KMS-11 (cell line): ENCODE measurements at regions not wholly inside any gene's neighbourhood (a gene's known extent, or its start where the extent isn't known, plus 50 kb on each side); places are given as distances from the start of the nearest gene placed in this dataset.

Experiments used
- H2AFZ ChIP-seq: fragments of 200-600 bp; sonication (generic); 2 replicates; pipeline ENCODE4 v1.6.1; 2016; ENCODE audit warnings: antibody characterized with exemption, mixed run types, low read depth
- H3K27ac ChIP-seq: fragments of 200-600 bp; sonication (generic); 2 replicates; pipeline ENCODE4 v1.6.1; 2016; ENCODE audit warnings: mild to moderate bottlenecking, mixed run types
- H3K27me3 ChIP-seq: fragments of 200-600 bp; sonication (generic); 2 replicates; pipeline ENCODE4 v1.6.1; 2017; ENCODE audit warnings: mild to moderate bottlenecking, low read depth, mixed run types, moderate library complexity; ENCODE audit not compliant: insufficient read depth
- H3K36me3 ChIP-seq: fragments of 200-600 bp; sonication (generic); 2 replicates; pipeline ENCODE4 v1.6.1; 2017; ENCODE audit warnings: mild to moderate bottlenecking, mixed run types; ENCODE audit not compliant: insufficient read depth
- H3K4me1 ChIP-seq: fragments of 200-600 bp; sonication (generic); 2 replicates; pipeline ENCODE4 v1.6.1; 2016; ENCODE audit warnings: mild to moderate bottlenecking, low read depth, mixed run types; ENCODE audit not compliant: poor library complexity, severe bottlenecking
- H3K4me2 ChIP-seq: fragments of 200-600 bp; sonication (generic); 2 replicates; pipeline ENCODE4 v1.7.0; 2016; ENCODE audit warnings: mild to moderate bottlenecking, mixed run types
- H3K4me3 ChIP-seq: fragments of 200-600 bp; sonication (generic); IDR thresholded peaks from 2 replicates; pipeline ENCODE4 v1.6.1; 2017; ENCODE audit warnings: low read depth, low read length, mixed read lengths; ENCODE audit not compliant: insufficient read depth
- H3K79me2 ChIP-seq: fragments of 200-600 bp; sonication (generic); 2 replicates; pipeline ENCODE4 v1.6.1; 2016; ENCODE audit warnings: low read depth, mixed run types; ENCODE audit not compliant: insufficient read depth
- H3K9ac ChIP-seq: fragments of 200-600 bp; sonication (generic); 2 replicates; pipeline ENCODE4 v1.6.1; 2016; ENCODE audit warnings: mild to moderate bottlenecking, mixed run types
- H4K20me1 ChIP-seq: fragments of 200-600 bp; sonication (generic); 2 replicates; pipeline ENCODE4 v1.6.1; 2016; ENCODE audit warnings: mild to moderate bottlenecking, mixed run types; ENCODE audit not compliant: insufficient read depth
- CTCF ChIP-seq: fragments of 200-600 bp; sonication (generic); conservative IDR thresholded peaks from 2 replicates; pipeline ENCODE4 v1.6.1; 2017; ENCODE audit warnings: low read depth, mild to moderate bottlenecking, antibody characterized with exemption, low read length, moderate library complexity, mixed read lengths

DNA sequence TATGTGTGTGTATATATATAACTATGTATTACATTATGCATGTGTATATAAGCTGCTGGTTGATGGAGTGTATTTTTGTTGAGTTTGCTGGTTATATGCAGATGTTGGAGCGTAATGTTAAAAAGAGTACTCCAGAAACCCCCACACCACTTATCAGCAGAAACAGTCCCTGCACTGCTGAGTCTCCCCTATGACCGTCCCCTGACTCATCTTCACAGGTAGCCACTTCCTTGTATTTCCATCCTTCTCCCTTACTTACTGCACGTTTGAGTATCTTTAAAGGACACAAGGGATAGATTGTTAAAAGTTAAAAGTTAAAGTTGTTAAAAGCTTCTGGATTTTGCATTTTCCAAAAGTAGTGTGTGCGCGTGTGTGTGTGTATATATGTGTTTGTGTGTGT, 853.9 kb upstream of the EEF2KMT start:
- H3K4me1 ChIP-seq = no peaks in the 10 kb centered on the region
- H3K27ac ChIP-seq = no peak overlapping the region
- no peak overlapping the region for H3K4me2 ChIP-seq
- TF ChIP-seq CTCF = no peak
- no peaks in the 10 kb centered on the region for H4K20me1 ChIP-seq
- no peak overlapping the region for H3K9ac ChIP-seq
- no peak overlapping the region for H2AFZ ChIP-seq
- H3K36me3 ChIP-seq = no peaks in the 10 kb centered on the region
- no peaks in the 10 kb centered on the region for H3K79me2 ChIP-seq
- H3K4me3 ChIP-seq = no peak overlapping the region
- no peaks in the 10 kb centered on the region for H3K27me3 ChIP-seq

GRCh38 chr16:5944971-5945370, 847.4 kb upstream of the EEF2KMT start:
- no peaks in the 10 kb centered on the region for H4K20me1 ChIP-seq
- H3K4me1 ChIP-seq = no peaks in the 10 kb centered on the region
- H3K4me2 ChIP-seq = no peak overlapping the region
- no peak overlapping the region for H3K9ac ChIP-seq
- no peak overlapping the region for H2AFZ ChIP-seq
- H3K79me2 ChIP-seq = no peaks in the 10 kb centered on the region
- H3K4me3 ChIP-seq = no peak overlapping the region
- H3K36me3 ChIP-seq = no peaks in the 10 kb centered on the region
- H3K27ac ChIP-seq = no peak overlapping the region
- H3K27me3 ChIP-seq = no peaks in the 10 kb centered on the region
- no peak for TF ChIP-seq CTCF

DNA sequence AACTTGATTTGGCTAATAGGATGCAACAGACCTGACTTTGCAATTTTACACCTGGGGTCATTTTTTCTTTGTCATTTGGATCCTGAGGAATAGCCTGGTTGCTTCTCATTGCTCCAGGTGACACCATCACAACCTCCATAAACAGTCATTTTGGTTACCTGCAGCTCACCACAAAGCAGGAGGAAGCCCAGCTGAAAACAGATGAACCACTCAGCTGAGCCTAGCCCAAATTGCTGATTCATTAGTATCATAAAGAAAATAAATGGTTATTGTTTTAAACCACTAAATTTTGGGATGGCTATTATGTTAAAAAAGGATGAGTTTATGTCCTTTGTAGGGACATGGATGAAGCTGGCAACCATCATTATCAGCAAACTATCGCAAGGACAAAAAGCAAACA, 841.0 kb upstream of the EEF2KMT start:
- no peak overlapping the region for H3K4me2 ChIP-seq
- no peak overlapping the region for H3K27ac ChIP-seq
- no peak overlapping the region for H3K4me3 ChIP-seq
- H3K36me3 ChIP-seq = no peaks in the 10 kb centered on the region
- H2AFZ ChIP-seq = no peak overlapping the region
- no peaks in the 10 kb centered on the region for H3K27me3 ChIP-seq
- H3K4me1 ChIP-seq = no peaks in the 10 kb centered on the region
- no peaks in the 10 kb centered on the region for H4K20me1 ChIP-seq
- TF ChIP-seq CTCF = no peak
- no peaks in the 10 kb centered on the region for H3K79me2 ChIP-seq
- no peak overlapping the region for H3K9ac ChIP-seq

DNA sequence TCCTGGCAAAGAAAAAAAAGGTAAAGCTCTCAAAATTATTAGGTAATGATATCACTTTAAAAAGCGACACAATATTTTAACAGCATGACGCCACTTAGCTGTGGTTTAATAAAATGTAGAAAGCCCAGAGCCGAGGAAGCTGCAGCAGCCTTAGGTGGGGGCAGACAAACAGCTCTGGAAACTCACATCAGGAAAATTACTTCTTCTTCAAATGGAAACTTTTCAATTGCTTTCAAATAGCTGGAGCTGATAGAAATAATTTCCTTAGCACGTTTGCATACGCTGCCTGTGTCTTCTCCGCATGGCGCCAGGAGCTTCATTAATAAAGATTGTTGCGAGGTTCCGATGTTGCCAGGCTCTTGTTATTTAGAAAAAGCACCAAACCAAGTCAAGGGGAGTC, 835.3 kb upstream of the EEF2KMT start:
- no peaks in the 10 kb centered on the region for H3K27me3 ChIP-seq
- H2AFZ ChIP-seq = no peak overlapping the region
- H3K27ac ChIP-seq = no peak overlapping the region
- no peaks in the 10 kb centered on the region for H4K20me1 ChIP-seq
- TF ChIP-seq CTCF = no peak
- no peaks in the 10 kb centered on the region for H3K36me3 ChIP-seq
- no peak overlapping the region for H3K9ac ChIP-seq
- H3K4me3 ChIP-seq = no peak overlapping the region
- H3K4me2 ChIP-seq = no peak overlapping the region
- no peaks in the 10 kb centered on the region for H3K79me2 ChIP-seq
- H3K4me1 ChIP-seq = no peaks in the 10 kb centered on the region
